Activated B cell treated with CpG ODN at 0.5 μM for 24 hours (primary cell): ENCODE measurements at regions not wholly inside any gene's neighbourhood (a gene's known extent, or its start where the extent isn't known, plus 50 kb on each side); places are given as distances from the start of the nearest gene placed in this dataset.
"Not testable (repeated sequence)": the region's sequence is repeated elsewhere in the genome, so short reads cannot be mapped to it uniquely, and the experiment has no call there.

Source experiments
- ATAC-seq: fragments of 200-7000 bp; cut with Tn5 transposase; one replicate; pipeline ENCODE4 v1.10.0; 2021; ENCODE audit warnings: low read depth, mild to moderate bottlenecking, moderate library complexity
- CTCF ChIA-PET: fragments of 350-600 bp; sonication (Branson Sonifier 250); formaldehyde crosslinking; loops from one replicate; lab custom pipeline; 2021; ENCODE audit warnings: antibody characterized with exemption; lab: Charles Lee
- POLR2A ChIA-PET: fragments of 350-600 bp; sonication (Branson Sonifier 250); formaldehyde crosslinking; loops from one replicate; lab custom pipeline; 2021; ENCODE audit warnings: antibody characterized with exemption; lab: Charles Lee
- DNase-seq: peaks from one replicate; pipeline ENCODE4 v3.0.0; 2022
- H3K27ac Mint-ChIP-seq: one replicate; pipeline ENCODE4 v1.8.0; 2020; ENCODE audit warnings: mixed read lengths
- H3K27me3 Mint-ChIP-seq: one replicate; pipeline ENCODE4 v1.8.0; 2021; ENCODE audit warnings: mixed read lengths
- H3K36me3 Mint-ChIP-seq: one replicate; pipeline ENCODE4 v1.8.0; 2021; ENCODE audit warnings: low read depth, mixed read lengths
- H3K4me1 Mint-ChIP-seq: one replicate; pipeline ENCODE4 v1.8.0; 2021; ENCODE audit warnings: mixed read lengths
- H3K4me3 Mint-ChIP-seq: one replicate; pipeline ENCODE4 v1.8.0; 2020; ENCODE audit warnings: mild to moderate bottlenecking, mixed read lengths
- H3K9me3 Mint-ChIP-seq: one replicate; pipeline ENCODE4 v1.8.0; 2020; ENCODE audit warnings: mixed read lengths
- intact Hi-C: fragments of 100-400 bp; cut with micrococcal nuclease; formaldehyde crosslinking; loops from one replicate; pipeline ENCODE4 v1.15.1; 2024
- TF ChIP-seq, protein P1 (sequence below): fragments of 200-600 bp; IDR thresholded peaks from one replicate; pipeline ENCODE4 v1.8.0; 2022; ENCODE audit warnings: antibody characterized with exemption, mild to moderate bottlenecking

DNA sequence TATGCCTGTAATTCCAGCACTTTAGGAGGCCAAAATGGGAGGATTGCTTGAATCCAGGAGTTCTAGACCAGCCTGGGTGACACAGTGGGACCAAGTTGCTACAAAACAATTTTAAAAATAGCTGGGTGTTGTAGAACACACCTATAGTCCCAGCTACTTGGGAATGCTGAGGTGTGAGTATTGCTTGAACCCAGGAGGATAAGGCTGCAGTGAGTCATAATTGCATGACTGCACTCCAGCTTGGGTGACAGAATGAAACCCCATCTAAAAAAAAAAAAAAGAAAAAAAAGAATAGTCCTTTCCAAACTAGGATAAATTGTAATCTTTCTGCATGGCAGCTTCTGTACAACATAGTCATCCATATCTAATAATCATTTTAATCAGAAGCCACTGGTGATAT lies 270.1 kb upstream of the INTU start:
- no peak for ATAC-seq
- intact Hi-C loops = no loop called here
- Mint-ChIP-seq H3K36me3 (no peaks in the 10 kb centered on the region), H3K9me3 (peaks cover 2% of the 10 kb centered on the region), H3K4me1 (no peaks in the 10 kb centered on the region), H3K27me3 (no peaks in the 10 kb centered on the region), H3K4me3 (no peak overlapping the region), H3K27ac (no peak overlapping the region)
- TF ChIP-seq, protein P1, sequence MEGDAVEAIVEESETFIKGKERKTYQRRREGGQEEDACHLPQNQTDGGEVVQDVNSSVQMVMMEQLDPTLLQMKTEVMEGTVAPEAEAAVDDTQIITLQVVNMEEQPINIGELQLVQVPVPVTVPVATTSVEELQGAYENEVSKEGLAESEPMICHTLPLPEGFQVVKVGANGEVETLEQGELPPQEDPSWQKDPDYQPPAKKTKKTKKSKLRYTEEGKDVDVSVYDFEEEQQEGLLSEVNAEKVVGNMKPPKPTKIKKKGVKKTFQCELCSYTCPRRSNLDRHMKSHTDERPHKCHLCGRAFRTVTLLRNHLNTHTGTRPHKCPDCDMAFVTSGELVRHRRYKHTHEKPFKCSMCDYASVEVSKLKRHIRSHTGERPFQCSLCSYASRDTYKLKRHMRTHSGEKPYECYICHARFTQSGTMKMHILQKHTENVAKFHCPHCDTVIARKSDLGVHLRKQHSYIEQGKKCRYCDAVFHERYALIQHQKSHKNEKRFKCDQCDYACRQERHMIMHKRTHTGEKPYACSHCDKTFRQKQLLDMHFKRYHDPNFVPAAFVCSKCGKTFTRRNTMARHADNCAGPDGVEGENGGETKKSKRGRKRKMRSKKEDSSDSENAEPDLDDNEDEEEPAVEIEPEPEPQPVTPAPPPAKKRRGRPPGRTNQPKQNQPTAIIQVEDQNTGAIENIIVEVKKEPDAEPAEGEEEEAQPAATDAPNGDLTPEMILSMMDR = no peak
- DNase-seq = no peak
- ChIA-PET POLR2A (no interaction called here), CTCF (no interaction called here)

DNA sequence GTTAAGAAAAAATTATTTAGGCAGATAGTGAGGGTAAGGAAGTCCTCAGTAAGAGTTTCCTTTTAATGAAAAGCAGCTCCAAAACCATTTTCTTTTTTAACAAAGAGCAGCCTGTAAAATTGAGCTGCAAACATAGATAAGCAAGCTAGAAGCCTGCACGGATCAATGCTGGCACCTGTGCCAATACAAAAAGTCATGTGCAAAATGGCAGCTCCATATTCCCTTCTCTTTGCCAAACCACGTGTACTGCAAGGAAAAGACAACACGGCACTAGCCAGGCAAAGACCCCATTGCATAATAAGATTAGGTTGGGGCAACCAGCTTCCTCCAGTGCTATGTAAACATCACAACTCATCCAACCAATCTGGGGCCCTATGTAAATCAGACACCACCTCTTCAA lies 268.4 kb upstream of the INTU start:
- POLR2A ChIA-PET = no interaction called here
- CTCF ChIA-PET = no interaction called here
- Mint-ChIP-seq H3K9me3 (peaks cover 4% of the 10 kb centered on the region), H3K4me3 (no peak overlapping the region), H3K36me3 (no peaks in the 10 kb centered on the region), H3K4me1 (no peaks in the 10 kb centered on the region), H3K27ac (no peak overlapping the region), H3K27me3 (no peaks in the 10 kb centered on the region)
- TF ChIP-seq, protein P1 = no peak
- DNase-seq = no peak
- ATAC-seq = no peak
- intact Hi-C loops = no loop called here

DNA sequence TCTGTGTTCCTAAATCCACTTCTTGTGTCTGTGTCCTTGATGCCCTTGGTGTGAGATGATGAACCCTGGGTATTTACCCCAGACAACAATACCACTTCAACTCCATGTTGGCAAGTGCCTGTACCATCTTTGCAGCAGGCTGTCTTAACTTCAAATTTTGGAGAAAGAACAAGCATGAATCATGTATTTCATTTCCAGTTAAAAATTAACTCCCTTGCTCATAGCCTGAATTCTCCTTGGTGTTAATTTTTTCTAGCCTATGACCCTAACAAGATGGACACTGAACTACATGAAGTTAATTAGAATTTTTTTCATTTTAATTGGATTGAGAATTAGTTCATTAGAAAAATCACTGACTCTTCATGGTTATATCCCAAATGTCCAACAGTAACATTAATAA lies 267.8 kb upstream of the INTU start:
- ATAC-seq (no peak), DNase-seq (no peak)
- Mint-ChIP-seq H3K27me3 (no peaks in the 10 kb centered on the region), H3K9me3 (peaks cover 4% of the 10 kb centered on the region), H3K4me1 (no peaks in the 10 kb centered on the region), H3K36me3 (no peaks in the 10 kb centered on the region), H3K27ac (no peak overlapping the region), H3K4me3 (no peak overlapping the region)
- intact Hi-C loops = no loop called here
- ChIA-PET POLR2A (no interaction called here), CTCF (no interaction called here)
- TF ChIP-seq, protein P1 = no peak

DNA sequence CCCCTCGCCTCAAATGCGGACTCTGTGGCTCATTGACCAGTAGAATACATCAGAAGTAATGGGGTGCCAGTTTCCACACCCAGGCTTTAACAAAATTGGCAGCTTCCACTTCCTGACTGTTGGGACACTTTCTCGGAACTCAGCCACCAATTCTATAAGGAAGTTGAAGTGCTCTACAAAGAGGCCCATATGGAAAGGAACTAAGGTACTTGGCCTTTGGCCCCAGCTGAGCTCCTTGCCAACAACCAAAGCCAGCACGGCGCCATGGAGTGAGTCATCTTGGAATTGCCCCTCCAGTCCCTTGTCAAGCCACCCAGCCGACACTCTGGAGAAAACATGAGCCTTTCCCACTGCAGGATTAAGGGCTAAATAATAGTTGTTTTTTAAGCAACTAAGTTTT lies 262.2 kb upstream of the INTU start:
- no peak overlapping the region for H3K27ac Mint-ChIP-seq
- H3K4me1 Mint-ChIP-seq = no peaks in the 10 kb centered on the region
- H3K27me3 Mint-ChIP-seq = no peaks in the 10 kb centered on the region
- ChIA-PET CTCF (no interaction called here), POLR2A (no interaction called here)
- DNase-seq (no peak), ATAC-seq (no peak)
- peaks cover 2% of the 10 kb centered on the region for H3K9me3 Mint-ChIP-seq
- H3K36me3 Mint-ChIP-seq = no peaks in the 10 kb centered on the region
- TF ChIP-seq, protein P1 = no peak
- no peak overlapping the region for H3K4me3 Mint-ChIP-seq
- intact Hi-C loops = no loop called here

DNA sequence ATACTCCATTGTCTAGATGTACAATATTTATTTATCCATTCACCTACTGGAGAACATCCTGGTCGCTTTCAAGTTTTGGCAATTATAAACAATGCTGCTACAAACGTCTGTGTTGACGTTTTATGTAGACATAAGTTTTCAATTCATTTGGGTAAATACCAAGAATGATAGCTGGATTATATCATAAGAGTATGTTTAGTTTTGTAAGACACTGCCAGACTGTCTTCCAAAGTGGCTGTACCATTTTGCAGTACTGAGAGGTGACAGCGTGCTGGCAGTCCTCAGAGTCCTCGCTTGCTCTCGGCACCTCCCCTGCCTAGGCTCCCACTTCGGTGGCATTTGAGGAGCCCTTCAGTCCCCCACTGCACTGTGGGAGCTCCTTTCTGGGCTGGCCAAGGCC lies 253.3 kb upstream of the INTU start:
- Mint-ChIP-seq H3K36me3 (no peaks in the 10 kb centered on the region), H3K27ac (no peak overlapping the region), H3K27me3 (no peaks in the 10 kb centered on the region), H3K4me3 (no peak overlapping the region), H3K4me1 (no peaks in the 10 kb centered on the region), H3K9me3 (no peaks in the 10 kb centered on the region)
- CTCF ChIA-PET = no interaction called here
- POLR2A ChIA-PET = no interaction called here
- ATAC-seq (no peak), DNase-seq (no peak)
- TF ChIP-seq, protein P1 = no peak
- intact Hi-C loops = no loop called here

DNA sequence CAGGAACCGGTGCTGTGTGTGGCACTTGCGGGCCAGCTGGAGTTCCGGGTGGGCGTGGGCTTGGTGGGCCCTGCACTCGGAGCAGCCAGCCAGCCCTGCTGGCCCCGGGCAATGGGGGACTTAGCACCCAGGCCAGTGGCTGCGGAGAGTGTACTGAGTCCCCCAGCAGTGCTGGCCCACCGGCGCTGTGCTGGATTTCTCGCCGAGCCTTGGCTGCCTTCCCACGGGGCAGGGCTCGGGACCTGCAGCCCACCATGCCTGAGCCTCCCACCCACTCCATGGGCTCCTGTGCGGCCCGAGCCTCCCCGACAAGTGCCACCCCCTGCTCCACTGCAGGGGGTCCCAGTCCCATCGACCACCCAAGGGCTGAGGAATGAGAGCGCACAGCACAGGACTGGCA lies 252.8 kb upstream of the INTU start:
- H3K27ac Mint-ChIP-seq, H3K27me3 Mint-ChIP-seq, H3K9me3 Mint-ChIP-seq, H3K4me1 Mint-ChIP-seq, POLR2A ChIA-PET, CTCF ChIA-PET, intact Hi-C loops, ATAC-seq, H3K4me3 Mint-ChIP-seq, DNase-seq, H3K36me3 Mint-ChIP-seq: not testable (repeated sequence)
